Aorta (tissue), 5 donors: ENCODE measurements at regions not wholly inside any gene's neighbourhood (a gene's known extent, or its start where the extent isn't known, plus 50 kb on each side); places are given as distances from the start of the nearest gene placed in this dataset.

Source experiments
- ATAC-seq: fragments of 200-7000 bp; cut with Tn5 transposase; one replicate; pipeline ENCODE4 v1.9.1; 2022; ENCODE audit warnings: moderate library complexity; ENCODE audit not compliant: low FRiP score
- DNase-seq, 2 donors: peaks; one replicate each; pipeline ENCODE4 v3.0.0-alpha.2; 2020
- H3K27ac ChIP-seq, 2 donors: one replicate each; pipeline ENCODE4 v1.5.1; 2013; ENCODE audit warnings: low read length in 2 of 2, mild to moderate bottlenecking in 2 of 2, moderate library complexity in 2 of 2, control low read depth in 1 of 2, inconsistent platforms in 1 of 2, low read depth in 1 of 2
- H3K27me3 ChIP-seq, 2 donors: one replicate each; pipeline ENCODE4 v1.6.1; 2013; ENCODE audit warnings: control low read depth in 1 of 2, low read length in 1 of 2, mild to moderate bottlenecking in 1 of 2, moderate library complexity in 1 of 2; ENCODE audit not compliant: insufficient read depth in 2 of 2, control insufficient read depth in 1 of 2
- H3K36me3 ChIP-seq, 2 donors: one replicate each; pipeline ENCODE4 v1.6.1; 2013; ENCODE audit warnings: control low read depth in 1 of 2, low read length in 1 of 2, mild to moderate bottlenecking in 1 of 2; ENCODE audit not compliant: insufficient read depth in 2 of 2, control insufficient read depth in 1 of 2
- H3K4me1 ChIP-seq, 2 donors: one replicate each; pipeline ENCODE4 v1.6.1; 2013; ENCODE audit warnings: low read length in 2 of 2, control low read depth in 1 of 2, mild to moderate bottlenecking in 1 of 2, moderate library complexity in 1 of 2; ENCODE audit not compliant: insufficient read depth in 2 of 2, control insufficient read depth in 1 of 2
- H3K4me3 ChIP-seq, 2 donors: one replicate each; pipeline ENCODE4 v1.5.1; 2013; ENCODE audit warnings: low read length in 2 of 2, control low read depth in 1 of 2, mild to moderate bottlenecking in 1 of 2
- H3K9me3 ChIP-seq: one replicate; pipeline ENCODE4 v1.6.1; 2013; ENCODE audit warnings: mild to moderate bottlenecking, low read length; ENCODE audit not compliant: control insufficient read depth
- WGBS, 2 donors: extraction: QIAGEN DNeasy Blood & Tissue Kit; methylation state at CpG; one replicate each; pipeline ENCODE4 v1.1.7; 2013; 5-methylcytosine and 5-hydroxymethylcytosine counted together
- intact Hi-C, 2 donors: fragments of 100-400 bp; cut with DNase I; formaldehyde crosslinking; loops; one replicate each; pipeline versions ENCODE4 v1.14.2 to v1.15.0; 2022
- donor health status: healthy with polysubstance abuse.
- donor health status: Bipolar disorder and iron deficiency.
- donor health status: DM: no; HTN: no; CAD: no.
- donor health status: DM: no; HTN: no; CAD: no.
- donor health status: DM: yes; HTN: yes; CAD: no.

DNA sequence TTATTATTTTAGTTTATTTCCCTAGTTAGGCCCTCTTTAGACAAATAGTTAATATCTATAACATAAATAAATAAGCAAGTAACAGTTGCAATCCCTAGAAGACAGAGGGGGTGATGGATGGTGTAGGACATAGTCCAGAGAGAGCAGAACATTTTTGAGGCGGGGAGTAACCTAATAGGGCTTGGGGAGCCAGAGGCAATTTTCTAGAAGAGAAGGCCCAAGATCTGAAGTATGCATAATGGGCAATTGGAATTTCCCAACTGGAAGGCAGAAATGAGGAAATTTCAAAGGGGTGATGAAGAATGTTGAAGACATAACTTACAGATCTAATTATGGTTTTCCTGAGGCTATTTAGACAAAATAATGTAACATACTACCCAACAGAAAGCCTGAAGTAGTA is 525.7 kb downstream of the TUSC7 start:
- Histone ChIP-seq H3K27me3 (no peaks in the 10 kb centered on the region), H3K27ac (no peak overlapping the region), H3K4me3 (no peak overlapping the region), H3K4me1 (no peaks in the 10 kb centered on the region), H3K9me3 (peaks cover 2% of the 10 kb centered on the region), H3K36me3 (no peaks in the 10 kb centered on the region)
- 83 to 90% methylated on average over 1 of the region's 1 CpG for WGBS, 2 donors
- intact Hi-C loops, result no loop called here
- ATAC-seq (no peak), DNase-seq (no peak)

DNA sequence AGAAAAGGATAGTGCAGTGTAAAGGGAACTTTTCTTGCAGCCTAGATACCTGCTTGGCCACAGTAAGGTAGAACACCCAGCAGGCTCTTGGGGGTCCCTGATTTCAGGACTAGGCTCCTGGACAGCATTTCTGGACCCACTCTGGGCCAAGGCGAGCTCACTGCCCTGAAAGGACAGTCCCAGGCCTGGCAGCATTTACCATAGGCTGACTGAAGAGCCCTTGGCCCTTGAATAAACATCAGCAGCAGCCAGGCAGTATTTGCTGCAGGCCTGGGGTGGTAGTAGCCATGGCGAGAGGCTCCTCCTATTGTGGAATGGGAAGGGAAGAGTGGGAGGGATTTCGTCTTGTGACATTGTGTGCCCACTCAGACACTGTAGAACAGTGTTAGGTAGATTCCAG is 529.2 kb downstream of the TUSC7 start:
- no peak for ATAC-seq
- H3K9me3 ChIP-seq, result no peaks in the 10 kb centered on the region
- no peak overlapping the region for H3K27ac ChIP-seq
- 69 to 78% methylated on average over 3 of the region's 3 CpGs for WGBS, 2 donors
- intact Hi-C loops, result no loop called here
- H3K27me3 ChIP-seq, result no peaks in the 10 kb centered on the region
- no peaks in the 10 kb centered on the region for H3K4me1 ChIP-seq
- no peak for DNase-seq
- H3K36me3 ChIP-seq, result no peaks in the 10 kb centered on the region
- no peak overlapping the region for H3K4me3 ChIP-seq

DNA sequence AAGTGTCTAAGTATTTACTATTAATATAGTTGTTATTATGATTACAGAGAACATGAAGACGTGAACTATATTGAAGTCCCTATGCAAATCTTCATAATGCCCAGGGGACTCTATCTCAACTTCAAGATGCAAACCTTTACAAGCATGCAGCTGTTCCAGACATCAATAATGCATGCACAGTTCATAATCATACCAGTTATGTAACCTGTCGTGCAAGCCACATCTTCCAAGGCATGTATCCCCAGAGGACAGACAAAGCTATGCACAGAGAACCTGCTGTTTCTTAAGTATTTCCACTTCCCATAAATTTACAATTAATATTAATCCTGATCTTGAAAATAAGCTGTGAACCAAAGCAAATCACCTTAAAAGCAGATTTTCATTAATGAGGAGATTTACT is 534.1 kb downstream of the TUSC7 start:
- no peak overlapping the region for H3K4me3 ChIP-seq
- intact Hi-C loops, result no loop called here
- WGBS, 2 donors, result 72 to 78% methylated on average over 2 of the region's 2 CpGs
- H3K9me3 ChIP-seq, result no peaks in the 10 kb centered on the region
- ATAC-seq (no peak), DNase-seq (no peak)
- no peaks in the 10 kb centered on the region for H3K36me3 ChIP-seq
- no peaks in the 10 kb centered on the region for H3K27me3 ChIP-seq
- H3K27ac ChIP-seq, result no peak overlapping the region
- no peaks in the 10 kb centered on the region for H3K4me1 ChIP-seq

DNA sequence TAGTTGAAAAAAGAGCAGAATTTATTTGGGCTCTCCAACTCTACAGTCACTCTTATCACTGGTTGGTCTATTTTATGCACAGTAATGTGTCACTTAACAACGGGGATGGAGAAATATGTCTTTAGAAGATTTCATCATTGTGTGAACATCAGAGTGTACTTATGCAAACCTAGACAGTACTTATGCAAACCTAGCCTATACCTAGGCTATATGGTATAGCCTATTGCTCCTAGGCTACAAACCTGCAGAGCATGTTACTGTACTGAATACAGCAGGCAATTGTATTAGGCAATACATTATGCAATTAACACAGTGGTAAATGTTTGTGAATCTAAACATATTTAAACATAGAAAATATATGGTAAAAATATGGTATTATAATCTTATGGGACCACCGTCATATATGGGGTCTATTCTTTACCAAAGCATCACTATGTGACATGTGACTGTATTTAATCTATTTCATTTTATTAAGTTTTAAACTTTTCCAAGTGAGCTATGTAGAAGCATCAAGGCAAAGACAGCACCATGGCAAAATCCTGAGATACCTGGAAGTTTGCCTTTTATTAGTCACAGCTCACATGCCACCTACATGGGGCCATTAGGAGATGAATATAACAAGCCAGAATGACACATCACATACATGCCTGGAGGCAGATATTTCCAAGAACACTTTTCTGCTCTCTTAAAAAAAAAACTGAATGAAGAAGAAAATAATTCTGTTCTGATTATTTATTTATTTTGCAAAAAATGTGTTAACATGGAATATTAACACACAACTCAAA is 537.4 kb downstream of the TUSC7 start:
- Histone ChIP-seq H3K27ac (no peak overlapping the region), H3K27me3 (no peaks in the 10 kb centered on the region), H3K36me3 (no peaks in the 10 kb centered on the region), H3K4me3 (no peak overlapping the region), H3K9me3 (no peaks in the 10 kb centered on the region), H3K4me1 (no peaks in the 10 kb centered on the region)
- ATAC-seq (no peak), DNase-seq (no peak)
- intact Hi-C loops, result no loop called here
- 51 to 78% methylated on average over 2 of the region's 2 CpGs for WGBS, 2 donors

DNA sequence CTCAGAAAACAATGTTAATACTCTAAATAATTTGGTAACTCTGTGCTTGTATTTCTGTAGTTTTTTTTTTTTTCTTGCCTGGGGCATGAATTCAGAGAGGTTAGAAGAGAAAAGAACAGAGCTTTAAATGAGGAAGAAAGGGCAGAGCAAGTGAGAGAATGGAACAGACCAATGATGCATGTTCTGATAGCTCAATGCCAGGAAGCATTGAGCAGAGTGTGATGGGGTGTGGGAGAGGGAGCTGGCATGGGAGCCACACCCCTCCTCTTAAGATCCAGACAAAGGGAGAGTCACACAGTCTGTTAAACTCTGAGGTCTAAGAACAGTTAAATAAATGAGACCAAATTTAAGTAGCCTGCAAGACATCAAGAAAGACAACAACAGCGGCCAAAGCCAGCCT is 538.6 kb downstream of the TUSC7 start:
- 86 to 98% methylated on average over 1 of the region's 1 CpG for WGBS, 2 donors
- intact Hi-C loops, result no loop called here

DNA sequence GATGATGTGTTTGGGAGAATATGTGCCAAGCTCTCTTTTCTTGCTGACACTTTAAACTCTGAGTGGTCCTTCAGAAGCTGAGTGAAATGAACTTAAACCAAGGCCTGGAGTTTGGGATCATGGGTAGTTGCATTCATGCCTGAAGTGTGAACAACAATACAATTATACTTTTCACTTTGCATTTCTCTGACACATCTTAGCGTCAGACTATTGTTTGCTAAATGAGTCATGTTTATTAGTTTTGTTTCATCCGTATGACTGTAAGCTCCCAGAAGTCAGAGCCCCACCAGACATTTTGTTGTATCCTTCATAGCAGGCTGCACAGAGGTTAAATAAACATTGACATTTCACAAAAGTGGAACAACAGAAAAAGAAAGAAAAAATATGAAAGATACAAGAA is 542.6 kb downstream of the TUSC7 start:
- H3K36me3 ChIP-seq, result no peaks in the 10 kb centered on the region
- no peak for ATAC-seq

More for the DNA sequence above, 538.6 kb downstream of the TUSC7 start:
- Histone ChIP-seq H3K4me1 (no peaks in the 10 kb centered on the region), H3K36me3 (no peaks in the 10 kb centered on the region), H3K9me3 (no peaks in the 10 kb centered on the region), H3K4me3 (no peak overlapping the region), H3K27ac (no peak overlapping the region), H3K27me3 (no peaks in the 10 kb centered on the region)
- DNase-seq (no peak), ATAC-seq (no peak)

DNA sequence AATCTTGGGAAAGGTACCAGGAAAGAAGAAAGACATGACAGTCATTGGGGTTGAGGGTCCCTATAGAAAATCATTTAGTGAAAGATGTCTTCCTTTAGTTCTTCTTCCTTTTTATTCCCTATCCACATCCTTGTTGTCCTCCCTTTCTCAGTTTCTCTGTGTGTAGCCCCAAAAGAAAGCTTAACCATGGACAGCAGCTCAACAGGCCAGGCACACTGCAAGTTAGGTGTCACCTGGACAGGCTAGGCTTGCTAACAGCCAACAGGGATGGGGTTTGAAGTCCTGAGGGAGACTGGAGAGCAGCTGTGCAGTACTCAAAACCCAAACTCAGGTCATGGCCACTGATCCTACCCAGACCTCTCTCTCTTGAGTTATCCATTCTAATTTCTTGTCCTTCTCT is 543.1 kb downstream of the TUSC7 start:
- ATAC-seq (no peak), DNase-seq (no peak)
- Histone ChIP-seq H3K4me1 (no peaks in the 10 kb centered on the region), H3K36me3 (no peaks in the 10 kb centered on the region), H3K27ac (no peak overlapping the region), H3K4me3 (no peak overlapping the region), H3K9me3 (no peaks in the 10 kb centered on the region), H3K27me3 (no peaks in the 10 kb centered on the region)
- intact Hi-C loops, result no loop called here

More for the DNA sequence above, 542.6 kb downstream of the TUSC7 start:
- no peak for DNase-seq
- no peaks in the 10 kb centered on the region for H3K27me3 ChIP-seq
- no peak overlapping the region for H3K27ac ChIP-seq
- intact Hi-C loops, result no loop called here
- H3K4me3 ChIP-seq, result no peak overlapping the region
- no peaks in the 10 kb centered on the region for H3K9me3 ChIP-seq
- 43 to 62% methylated on average over 2 of the region's 2 CpGs for WGBS, 2 donors
- H3K4me1 ChIP-seq, result no peaks in the 10 kb centered on the region

DNA sequence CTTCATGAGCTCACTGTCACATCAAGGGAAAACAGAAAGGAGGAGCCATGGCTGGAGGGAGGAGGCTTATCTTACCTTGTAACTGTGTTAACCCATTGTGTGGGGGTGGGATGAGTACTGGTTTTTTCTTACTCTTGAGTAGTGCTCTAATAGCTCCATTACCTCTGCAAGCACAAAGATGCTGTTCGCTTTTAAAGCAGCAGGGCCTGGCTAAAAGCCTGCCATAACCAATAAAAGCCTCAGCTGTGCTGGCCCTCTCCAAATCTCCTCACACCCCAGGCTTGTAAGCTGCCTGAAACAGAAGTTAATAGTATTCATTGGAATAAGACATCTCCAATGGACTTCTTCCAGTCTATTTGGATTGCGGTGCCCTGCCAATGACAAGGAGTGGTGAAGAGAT is 544.1 kb downstream of the TUSC7 start:
- no peak for ATAC-seq
- Histone ChIP-seq H3K4me3 (no peak overlapping the region), H3K9me3 (no peaks in the 10 kb centered on the region), H3K4me1 (no peaks in the 10 kb centered on the region), H3K36me3 (no peaks in the 10 kb centered on the region), H3K27ac (no peak overlapping the region), H3K27me3 (no peaks in the 10 kb centered on the region)
- WGBS, 2 donors, result 91 to 97% methylated on average over 2 of the region's 2 CpGs
- DNase-seq, result no peak
- intact Hi-C loops, result no loop called here

DNA sequence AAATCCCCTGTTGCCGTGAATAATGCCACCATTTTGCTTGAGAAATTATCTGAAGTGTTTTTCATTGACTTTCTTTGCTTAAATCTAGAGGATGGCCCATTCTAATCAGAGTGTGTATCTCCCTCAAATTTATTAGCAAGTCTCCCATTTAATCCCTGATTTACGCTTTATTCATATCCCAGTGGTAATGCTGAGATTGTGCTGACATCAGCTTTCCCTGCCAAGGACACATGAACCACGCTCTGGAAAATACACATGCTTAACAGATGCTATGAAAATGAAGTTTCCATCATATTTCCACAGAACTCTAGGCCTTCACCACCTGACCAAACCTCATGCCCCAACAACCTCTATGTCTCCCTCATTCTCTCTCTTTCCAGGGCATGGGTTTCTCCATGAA is 545.4 kb downstream of the TUSC7 start:
- DNase-seq (no peak), ATAC-seq (no peak)
- intact Hi-C loops, result no loop called here
- Histone ChIP-seq H3K4me3 (no peak overlapping the region), H3K4me1 (no peaks in the 10 kb centered on the region), H3K9me3 (no peaks in the 10 kb centered on the region), H3K36me3 (no peaks in the 10 kb centered on the region), H3K27ac (no peak overlapping the region), H3K27me3 (no peaks in the 10 kb centered on the region)
- 86 to 87% methylated on average over 3 of the region's 3 CpGs for WGBS, 2 donors
